ENCODE measurements at regions not wholly inside any gene's neighbourhood (a gene's known extent, or its start where the extent isn't known, plus 50 kb on each side); places are given as distances from the start of the nearest gene placed in this dataset.

DNA sequence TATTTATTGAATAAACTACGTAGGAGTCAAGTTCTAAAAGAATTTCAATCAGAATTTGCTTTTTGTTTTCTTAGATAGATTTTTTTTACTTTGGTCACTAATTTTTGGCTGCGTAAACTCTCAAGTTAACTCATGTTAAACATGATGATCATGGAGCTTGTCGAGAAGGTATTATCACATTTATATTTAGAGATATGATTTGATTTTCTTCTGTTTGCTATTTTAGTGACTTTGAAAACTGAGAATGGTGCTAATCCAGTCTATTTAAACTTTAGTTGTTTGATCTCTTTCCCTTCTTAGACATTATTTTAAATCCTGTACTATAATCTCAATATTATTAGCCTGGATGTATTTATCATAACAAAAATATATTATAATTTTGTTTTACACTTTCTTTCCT is 179.4 kb upstream of the SEMA3C start:
- H3K36me3 ChIP-seq, result no peaks in the 10 kb centered on the region
- TF ChIP-seq EP300 (IDR thresholded peaks at IDR 0.05) (no peak), POLR2A (IDR thresholded peaks at IDR 0.05; ENCODE audit: low read depth) (no peak), POLR2AphosphoS5 (IDR thresholded peaks at IDR 0.05) (no peak)
- TF ChIP-seq, protein P1, sequence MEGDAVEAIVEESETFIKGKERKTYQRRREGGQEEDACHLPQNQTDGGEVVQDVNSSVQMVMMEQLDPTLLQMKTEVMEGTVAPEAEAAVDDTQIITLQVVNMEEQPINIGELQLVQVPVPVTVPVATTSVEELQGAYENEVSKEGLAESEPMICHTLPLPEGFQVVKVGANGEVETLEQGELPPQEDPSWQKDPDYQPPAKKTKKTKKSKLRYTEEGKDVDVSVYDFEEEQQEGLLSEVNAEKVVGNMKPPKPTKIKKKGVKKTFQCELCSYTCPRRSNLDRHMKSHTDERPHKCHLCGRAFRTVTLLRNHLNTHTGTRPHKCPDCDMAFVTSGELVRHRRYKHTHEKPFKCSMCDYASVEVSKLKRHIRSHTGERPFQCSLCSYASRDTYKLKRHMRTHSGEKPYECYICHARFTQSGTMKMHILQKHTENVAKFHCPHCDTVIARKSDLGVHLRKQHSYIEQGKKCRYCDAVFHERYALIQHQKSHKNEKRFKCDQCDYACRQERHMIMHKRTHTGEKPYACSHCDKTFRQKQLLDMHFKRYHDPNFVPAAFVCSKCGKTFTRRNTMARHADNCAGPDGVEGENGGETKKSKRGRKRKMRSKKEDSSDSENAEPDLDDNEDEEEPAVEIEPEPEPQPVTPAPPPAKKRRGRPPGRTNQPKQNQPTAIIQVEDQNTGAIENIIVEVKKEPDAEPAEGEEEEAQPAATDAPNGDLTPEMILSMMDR (IDR thresholded peaks at IDR 0.05), result no peak
- DNase-seq (ENCODE audit: extremely low spot score), result no peak
- no peaks in the 10 kb centered on the region for H3K4me1 ChIP-seq
- no peak overlapping the region for H3K4me3 ChIP-seq
- 88% methylated on average over 3 of the region's 3 CpGs for WGBS
- H3K27me3 ChIP-seq, result no peaks in the 10 kb centered on the region
- no peaks in the 10 kb centered on the region for H3K9me3 ChIP-seq
- intact Hi-C loops (cut with DNase I), result no loop called here
- H3K27ac ChIP-seq (replicated peaks in 1 of 4), result no peak overlapping the region

DNA sequence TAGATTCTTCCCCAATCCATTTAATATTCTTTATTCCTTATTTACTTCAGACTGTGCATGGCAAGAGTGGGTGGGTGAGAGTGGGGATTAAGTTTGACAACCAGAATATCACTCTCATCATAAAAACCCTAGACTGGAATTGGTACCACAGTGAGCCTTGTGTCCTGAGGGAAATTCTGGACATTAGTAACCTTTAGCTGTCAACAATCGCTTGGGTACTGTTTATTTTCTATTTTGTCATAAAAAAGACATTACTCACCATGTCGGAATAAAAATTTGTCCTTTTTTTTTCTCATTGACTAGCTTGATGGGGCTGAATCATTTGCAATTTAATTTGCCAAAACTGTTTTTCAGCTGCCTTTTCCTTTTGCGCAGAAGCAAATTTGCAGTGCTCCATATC is 176.1 kb upstream of the SEMA3C start:
- Histone ChIP-seq H3K4me3 (no peak overlapping the region), H3K9me3 (no peaks in the 10 kb centered on the region), H3K27me3 (no peaks in the 10 kb centered on the region), H3K27ac (replicated peaks in 1 of 4) (no peak overlapping the region), H3K4me1 (no peaks in the 10 kb centered on the region), H3K36me3 (no peaks in the 10 kb centered on the region)
- TF ChIP-seq, protein P1 (IDR thresholded peaks at IDR 0.05), result no peak
- TF ChIP-seq POLR2AphosphoS5 (IDR thresholded peaks at IDR 0.05) (no peak), POLR2A (IDR thresholded peaks at IDR 0.05; ENCODE audit: low read depth) (no peak), EP300 (IDR thresholded peaks at IDR 0.05) (no peak)
- intact Hi-C loops (cut with DNase I), result no loop called here
- DNase-seq (ENCODE audit: extremely low spot score), result no peak
- WGBS, result 91% methylated on average over 3 of the region's 3 CpGs

DNA sequence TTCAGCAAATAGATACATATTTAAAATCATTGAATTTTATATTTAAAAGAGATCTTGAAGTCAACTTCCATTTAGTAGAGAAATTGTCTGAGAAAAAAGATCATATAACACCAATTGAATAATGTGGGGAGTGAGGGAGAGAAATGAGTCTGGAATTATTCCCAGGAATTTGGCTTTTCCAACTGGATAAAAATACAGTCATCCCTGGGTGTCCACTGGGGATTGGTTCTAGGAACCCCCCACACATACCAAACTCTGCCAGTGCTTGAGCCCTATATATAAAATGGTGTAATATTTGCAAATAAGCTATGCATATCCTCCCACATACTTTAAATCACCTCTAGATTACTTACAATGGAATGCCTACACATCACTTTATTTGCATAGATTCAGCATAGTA is 162.8 kb upstream of the SEMA3C start:
- H3K4me3 ChIP-seq, result no peak overlapping the region
- TF ChIP-seq, protein P1 (IDR thresholded peaks at IDR 0.05), result no peak
- TF ChIP-seq EP300 (IDR thresholded peaks at IDR 0.05) (no peak), POLR2A (IDR thresholded peaks at IDR 0.05; ENCODE audit: low read depth) (no peak), POLR2AphosphoS5 (IDR thresholded peaks at IDR 0.05) (no peak)
- no peak overlapping the region for H3K27ac ChIP-seq (replicated peaks in 1 of 4)
- no peaks in the 10 kb centered on the region for H3K4me1 ChIP-seq
- intact Hi-C loops (cut with DNase I), result no loop called here
- no peak for DNase-seq (ENCODE audit: extremely low spot score)
- H3K36me3 ChIP-seq, result no peaks in the 10 kb centered on the region
- H3K27me3 ChIP-seq, result no peaks in the 10 kb centered on the region
- peaks cover 0 to 6% (median 0%) of the 10 kb centered on the region in 4 donors for H3K9me3 ChIP-seq

DNA sequence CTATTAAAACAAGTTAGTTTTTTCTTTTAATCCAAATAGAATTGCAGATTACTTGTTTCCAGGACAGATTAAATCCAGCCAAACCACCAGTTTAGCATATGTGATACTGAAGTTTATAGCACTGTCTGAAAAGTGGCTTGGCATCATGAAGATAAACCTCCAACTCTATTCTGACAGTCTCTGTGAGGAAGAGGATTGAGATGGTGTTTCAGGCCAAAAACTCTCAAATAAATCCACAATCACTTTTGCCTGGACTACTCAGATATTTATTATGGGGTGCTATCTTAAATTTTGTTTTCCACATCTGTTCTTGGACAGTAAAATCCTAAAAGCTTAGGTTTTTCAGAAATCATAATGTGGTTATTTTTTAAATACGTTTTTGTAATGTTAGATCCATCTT is 161.7 kb upstream of the SEMA3C start:
- H3K4me3 ChIP-seq, result no peak overlapping the region
- no peaks in the 10 kb centered on the region for H3K4me1 ChIP-seq
- H3K9me3 ChIP-seq, result peaks cover 0 to 7% (median 0%) of the 10 kb centered on the region in 4 donors
- no peaks in the 10 kb centered on the region for H3K36me3 ChIP-seq
- no peak overlapping the region for H3K27ac ChIP-seq (replicated peaks in 1 of 4)
- no peaks in the 10 kb centered on the region for H3K27me3 ChIP-seq
- no peak for DNase-seq (ENCODE audit: extremely low spot score)
- 79% methylated on average over 1 of the region's 1 CpG for WGBS
- TF ChIP-seq EP300 (IDR thresholded peaks at IDR 0.05), result no peak
- TF ChIP-seq POLR2AphosphoS5 (IDR thresholded peaks at IDR 0.05), result no peak
- TF ChIP-seq, protein P1 (IDR thresholded peaks at IDR 0.05), result no peak
- no peak for TF ChIP-seq POLR2A (IDR thresholded peaks at IDR 0.05; ENCODE audit: low read depth)
- intact Hi-C loops (cut with DNase I), result no loop called here

DNA sequence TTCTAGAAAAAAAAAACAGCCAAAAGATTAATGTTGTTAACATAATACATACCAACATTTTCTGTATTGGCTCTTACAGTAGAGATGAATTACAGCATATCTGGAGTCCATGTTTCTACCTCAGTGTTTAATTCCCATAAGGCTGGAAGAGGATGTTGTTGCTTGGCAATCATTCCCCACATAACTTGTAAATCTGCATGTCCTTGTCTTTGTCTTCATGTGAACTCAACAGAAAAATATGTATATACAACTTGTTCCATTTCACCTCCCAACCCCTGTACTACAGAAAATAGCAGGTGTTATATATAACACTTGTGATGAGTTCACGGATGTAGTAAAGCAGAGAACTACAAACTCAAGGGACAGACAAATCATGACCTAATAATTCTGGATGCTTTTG is 160.9 kb upstream of the SEMA3C start:
- peaks cover 0 to 7% (median 0%) of the 10 kb centered on the region in 4 donors for H3K9me3 ChIP-seq

More for the DNA sequence above, 160.9 kb upstream of the SEMA3C start:
- Histone ChIP-seq H3K27me3 (no peaks in the 10 kb centered on the region), H3K27ac (replicated peaks in 1 of 4) (no peak overlapping the region), H3K36me3 (no peaks in the 10 kb centered on the region), H3K4me1 (no peaks in the 10 kb centered on the region), H3K4me3 (no peak overlapping the region)
- no peak for TF ChIP-seq EP300 (IDR thresholded peaks at IDR 0.05)
- TF ChIP-seq POLR2A (IDR thresholded peaks at IDR 0.05; ENCODE audit: low read depth), result no peak
- no peak for TF ChIP-seq POLR2AphosphoS5 (IDR thresholded peaks at IDR 0.05)
- TF ChIP-seq, protein P1 (IDR thresholded peaks at IDR 0.05), result no peak
- 55% methylated on average over 1 of the region's 1 CpG for WGBS
- no peak for DNase-seq (ENCODE audit: extremely low spot score)
- intact Hi-C loops (cut with DNase I), result no loop called here

All from esophagus muscularis mucosa (tissue), 4 donors.